OCI-LY7 (cell line): ENCODE measurements at regions not wholly inside any gene's neighbourhood (a gene's known extent, or its start where the extent isn't known, plus 50 kb on each side); places are given as distances from the start of the nearest gene placed in this dataset.

ENCODE experiments used
- BruUV-seq: library from RNA; stranded (reverse); fragments of 400-500 nt; replicated peaks from 2 replicates; lab custom pipeline; 2021; lab: Mats Ljungman, UMichigan
- CTCF ChIA-PET: fragments of 300-600 bp; sonication (Branson Sonifier 250); formaldehyde crosslinking; loops from one replicate; lab custom pipeline; 2022; ENCODE audit warnings: antibody characterized with exemption; ENCODE audit not compliant: unreplicated experiment; lab: Charles Lee
- POLR2A ChIA-PET: fragments of 300-600 bp; sonication (Branson Sonifier 250); formaldehyde crosslinking; loops from one replicate; lab custom pipeline; 2022; ENCODE audit warnings: antibody characterized with exemption; lab: Charles Lee
- DNase-seq: peaks from one replicate; pipeline ENCODE4 v3.0.0-alpha.2; 2015; ENCODE audit warnings: low spot score
- H2AFZ ChIP-seq: fragments of 200-600 bp; sonication (generic), shearing (Covaris generic); 2 replicates; pipeline ENCODE4 v1.6.1; 2014; ENCODE audit warnings: mild to moderate bottlenecking, antibody characterized with exemption, low read length, moderate library complexity
- H3K27ac ChIP-seq: fragments of 200-600 bp; sonication (generic); 2 replicates; pipeline ENCODE4 v1.5.1; 2014; ENCODE audit warnings: mixed run types, low read depth, mild to moderate bottlenecking, moderate library complexity, low read length, inconsistent platforms; ENCODE audit not compliant: poor library complexity, severe bottlenecking
- H3K36me3 ChIP-seq: fragments of 200-600 bp; sonication (generic); 2 replicates; pipeline ENCODE4 v1.6.1; 2014; ENCODE audit warnings: mild to moderate bottlenecking, antibody characterized with exemption, low read length, moderate library complexity, mixed read lengths; ENCODE audit not compliant: insufficient read depth
- H3K4me1 ChIP-seq: fragments of 200-600 bp; sonication (generic); 2 replicates; pipeline ENCODE4 v1.5.1; 2014; ENCODE audit warnings: mild to moderate bottlenecking, low read length; ENCODE audit not compliant: insufficient read depth, poor library complexity, severe bottlenecking
- H3K4me2 ChIP-seq: fragments of 200-600 bp; sonication (generic); 2 replicates; pipeline ENCODE4 v1.6.1; 2014; ENCODE audit warnings: mild to moderate bottlenecking, low read length
- H3K4me3 ChIP-seq: fragments of 200-600 bp; sonication (generic); 2 replicates; pipeline ENCODE4 v1.5.1; 2014; ENCODE audit warnings: mild to moderate bottlenecking, low read depth, low read length; ENCODE audit not compliant: poor library complexity, severe bottlenecking
- H3K79me2 ChIP-seq: fragments of 200-600 bp; sonication (generic); 2 replicates; pipeline ENCODE4 v1.6.1; 2016; ENCODE audit warnings: low read depth, mild to moderate bottlenecking, low read length, moderate library complexity, mixed read lengths; ENCODE audit not compliant: insufficient read depth
- H3K9me2 ChIP-seq: fragments of 200-600 bp; sonication (generic); 2 replicates; pipeline ENCODE4 v1.6.1; 2016; ENCODE audit warnings: mild to moderate bottlenecking, low read length, mixed read lengths; ENCODE audit not compliant: insufficient read depth
- H3K9me3 ChIP-seq: fragments of 200-600 bp; sonication (generic); 2 replicates; pipeline ENCODE4 v1.6.1; 2014; ENCODE audit warnings: mild to moderate bottlenecking, mixed run types, low read length, mixed read lengths
- H4K20me1 ChIP-seq: fragments of 200-600 bp; sonication (generic); 2 replicates; pipeline ENCODE4 v1.6.1; 2014; ENCODE audit warnings: mild to moderate bottlenecking, antibody characterized with exemption, low read length, moderate library complexity, mixed read lengths; ENCODE audit not compliant: insufficient read depth
- CTCF ChIP-seq: fragments of 200-600 bp; sonication (generic); conservative IDR thresholded peaks from 2 replicates; pipeline ENCODE4 v1.5.1; 2014; ENCODE audit warnings: mild to moderate bottlenecking, antibody characterized with exemption, low read length, moderate library complexity, mixed read lengths
- EZH2phosphoT487 ChIP-seq: fragments of 200-600 bp; sonication (generic); IDR thresholded peaks from 2 replicates; pipeline ENCODE4 v1.6.1; 2018; ENCODE audit warnings: low read depth, borderline replicate concordance, mild to moderate bottlenecking, mixed run types, antibody characterized with exemption, low read length, moderate library complexity, mixed read lengths
- intact Hi-C: fragments of 100-400 bp; cut with micrococcal nuclease; formaldehyde crosslinking; loops from one replicate; pipeline ENCODE4 v1.10.0; 2022; ENCODE audit not compliant: unreplicated experiment

- TF ChIP-seq EZH2phosphoT487 = no peak
- Histone ChIP-seq H3K27ac (no peak overlapping the region), H3K9me3 (no peaks in the 10 kb centered on the region), H3K79me2 (no peaks in the 10 kb centered on the region), H4K20me1 (no peaks in the 10 kb centered on the region), H3K9me2 (no peaks in the 10 kb centered on the region), H3K4me2 (no peak overlapping the region), H3K36me3 (no peaks in the 10 kb centered on the region), H3K4me1 (no peaks in the 10 kb centered on the region), H2AFZ (no peak overlapping the region), H3K4me3 (no peak overlapping the region)
- ChIA-PET POLR2A (no interaction called here), CTCF (no interaction called here)
- no peak for DNase-seq
- BruUV-seq = no TSS peak
- intact Hi-C loops = no loop called here
Measured at GRCh38 chr12:24496755-24497154, 452.1 kb downstream of the BCAT1 start.

GRCh38 chr12:24494401-24494800, 454.5 kb downstream of the BCAT1 start:
- H3K4me1 ChIP-seq = no peaks in the 10 kb centered on the region
- H3K9me3 ChIP-seq = no peaks in the 10 kb centered on the region
- no TSS peak for BruUV-seq
- H3K4me2 ChIP-seq = no peak overlapping the region
- no peaks in the 10 kb centered on the region for H4K20me1 ChIP-seq
- ChIA-PET CTCF (no interaction called here), POLR2A (no interaction called here)
- H3K79me2 ChIP-seq = no peaks in the 10 kb centered on the region
- TF ChIP-seq EZH2phosphoT487 (no peak), CTCF (no peak)
- DNase-seq = no peak
- H3K4me3 ChIP-seq = no peak overlapping the region
- no peaks in the 10 kb centered on the region for H3K36me3 ChIP-seq
- intact Hi-C loops = no loop called here
- no peak overlapping the region for H3K27ac ChIP-seq
- no peaks in the 10 kb centered on the region for H3K9me2 ChIP-seq
- H2AFZ ChIP-seq = no peak overlapping the region

GRCh38 chr12:24491968-24492367, 456.9 kb downstream of the BCAT1 start:
- H3K4me2 ChIP-seq = no peak overlapping the region
- H3K79me2 ChIP-seq = no peaks in the 10 kb centered on the region
- H3K9me3 ChIP-seq = no peaks in the 10 kb centered on the region
- no TSS peak for BruUV-seq
- H3K27ac ChIP-seq = no peak overlapping the region
- H4K20me1 ChIP-seq = no peaks in the 10 kb centered on the region
- CTCF ChIA-PET = no interaction called here
- H3K4me3 ChIP-seq = no peak overlapping the region
- TF ChIP-seq EZH2phosphoT487 = no peak
- DNase-seq = no peak
- intact Hi-C loops = no loop called here
- no peaks in the 10 kb centered on the region for H3K4me1 ChIP-seq
- POLR2A ChIA-PET = interaction anchor here (0.6 to 0.7 kb wide), 2 partner anchors 334 to 1173 kb away, joined by 3 to 4 read pairs; no protein-coding TSS in a partner anchor
- H2AFZ ChIP-seq = no peak overlapping the region
- no peaks in the 10 kb centered on the region for H3K36me3 ChIP-seq
- H3K9me2 ChIP-seq = no peaks in the 10 kb centered on the region

GRCh38 chr12:24489939-24490338, 459.0 kb downstream of the BCAT1 start:
- no peaks in the 10 kb centered on the region for H3K4me1 ChIP-seq
- DNase-seq = no peak
- intact Hi-C loops = no loop called here
- ChIA-PET POLR2A (no interaction called here), CTCF (no interaction called here)
- no peaks in the 10 kb centered on the region for H3K9me3 ChIP-seq
- no peak overlapping the region for H2AFZ ChIP-seq
- H3K27ac ChIP-seq = no peak overlapping the region
- TF ChIP-seq CTCF (no peak), EZH2phosphoT487 (no peak)
- H4K20me1 ChIP-seq = no peaks in the 10 kb centered on the region
- BruUV-seq = no TSS peak
- H3K36me3 ChIP-seq = no peaks in the 10 kb centered on the region
- no peak overlapping the region for H3K4me3 ChIP-seq
- H3K9me2 ChIP-seq = no peaks in the 10 kb centered on the region
- H3K4me2 ChIP-seq = no peak overlapping the region
- H3K79me2 ChIP-seq = no peaks in the 10 kb centered on the region
